GM13977 (cell line): ENCODE measurements at regions not wholly inside any gene's neighbourhood (a gene's known extent, or its start where the extent isn't known, plus 50 kb on each side); places are given as distances from the start of the nearest gene placed in this dataset.

Source experiments
- DNase-seq: peaks from one replicate; pipeline ENCODE4 v3.0.0; 2012; ENCODE audit warnings: low spot score
- CTCF ChIP-seq: IDR thresholded peaks from 2 replicates; pipeline ENCODE4 v1.5.1; 2012; ENCODE audit warnings: mild to moderate bottlenecking, control low read depth; ENCODE audit not compliant: insufficient read depth; ENCODE audit errors: extremely low read depth, missing control alignments
- in situ Hi-C: fragments of 300-500 bp; cut with MboI; formaldehyde crosslinking; loops from one replicate; pipeline ENCODE4 v1.12.0; 2022; ENCODE audit warnings: low sequenced_read_pairs, low pct_unique_long_range_greater_than_20kb, mixed read lengths, inconsistent platforms; ENCODE audit not compliant: unreplicated experiment

GRCh38 chr2:2768476-2768875 is 437.4 kb upstream of the MYT1L start:
- no peak for DNase-seq
- TF ChIP-seq CTCF: no peak
- in situ Hi-C loops: no loop called here

GRCh38 chr2:2767837-2768236 is 436.8 kb upstream of the MYT1L start:
- no peak for DNase-seq
- in situ Hi-C loops: no loop called here
- no peak for TF ChIP-seq CTCF

- in situ Hi-C loops: no loop called here
These were observed 434.9 kb upstream of the MYT1L start for GRCh38 chr2:2765839-2766495.

GRCh38 chr2:2765176-2765800 is 434.2 kb upstream of the MYT1L start:
- no peak for TF ChIP-seq CTCF
- in situ Hi-C loops: no loop called here
- no peak for DNase-seq

More at GRCh38 chr2:2765839-2766495, 434.9 kb upstream of the MYT1L start:
- no peak for TF ChIP-seq CTCF
- DNase-seq: no peak

- in situ Hi-C loops: no loop called here
- no peak for DNase-seq
- no peak for TF ChIP-seq CTCF
These were observed 433.7 kb upstream of the MYT1L start for GRCh38 chr2:2764739-2765138.

- in situ Hi-C loops: no loop called here
- no peak for TF ChIP-seq CTCF
- DNase-seq: no peak
These were observed 432.9 kb upstream of the MYT1L start for GRCh38 chr2:2764001-2764355.
